ENCODE measurements at regions not wholly inside any gene's neighbourhood (a gene's known extent, or its start where the extent isn't known, plus 50 kb on each side); places are given as distances from the start of the nearest gene placed in this dataset.
A peak's percentile ranks its signal among the peaks of the same experiment; 100 is the strongest.

- in situ Hi-C loops (cut with MboI): no loop called here
- CTCF ChIA-PET (ENCODE audit: low intra/inter-chr PET ratio): no interaction called here
- intact Hi-C loops (cut with micrococcal nuclease): no loop called here
- H3K9me3 ChIP-seq (replicated peaks; ENCODE audit: control insufficient read depth, insufficient read depth, low read depth, low read length): no peaks in the 10 kb centered on the region
- H3K4me3 ChIP-seq: no peak overlapping the region
- POLR2A ChIA-PET: no interaction called here
- DNase-seq (ENCODE audit: extremely low read depth in 1 of 4, low spot score in 3 of 4) (no peak), ATAC-seq (peak; percentile 28; the same call in 1 of the 3 replicates), FAIRE-seq (no peak)
- 0% methylated on average over 7 of the region's 7 CpGs for WGBS (ENCODE audit: insufficient coverage, low coverage, missing lambda C conversion rate)
- H3K27ac ChIP-seq (ENCODE audit: extremely low read depth, low read depth, low read length): no peak overlapping the region
- H3K36me3 ChIP-seq (ENCODE audit: control insufficient read depth, insufficient read depth, low read length): no peaks in the 10 kb centered on the region
- no peak overlapping the region for H3K9ac ChIP-seq (ENCODE audit: insufficient read depth in 1 of 2, low read depth in 2 of 2, low read length in 2 of 2)
- H3K79me2 ChIP-seq (ENCODE audit: control insufficient read depth, insufficient read depth, low read length): no peaks in the 10 kb centered on the region
- peaks cover 0 to 22% of the 10 kb centered on the region in 2 experiments; a peak in 2 of 5 replicates for H3K27me3 ChIP-seq (ENCODE audit: control insufficient read depth in 2 of 2, insufficient read depth in 2 of 2, low read length in 2 of 2)
- no peak for TF ChIP-seq FOXK2 (conservative IDR thresholded peaks at IDR 0.05 in 1 of 2, IDR thresholded peaks at IDR 0.05 in 1 of 2; ENCODE audit: low read depth in 2 of 2)
- no peak for TF ChIP-seq ZNF239 (CRISPR knock-in tag; IDR thresholded peaks at IDR 0.05)
- TF ChIP-seq ZNF655 (CRISPR knock-in tag; IDR thresholded peaks at IDR 0.05): no peak
- no peak for TF ChIP-seq KLF13 (tag; IDR thresholded peaks at IDR 0.05; ENCODE audit: borderline replicate concordance, low read depth)
- TF ChIP-seq ZNF57 (CRISPR knock-in tag; IDR thresholded peaks at IDR 0.05): no peak
- no peak for TF ChIP-seq POLR2AphosphoS2 (IDR thresholded peaks at IDR 0.05; ENCODE audit: low read length)
- no peak for TF ChIP-seq ZNF76 (CRISPR knock-in tag; IDR thresholded peaks at IDR 0.05; ENCODE audit: borderline replicate concordance)
- no peak for TF ChIP-seq ZNF12 (CRISPR knock-in tag; IDR thresholded peaks at IDR 0.05)
- TF ChIP-seq RAD51 (IDR thresholded peaks at IDR 0.05; ENCODE audit: borderline replicate concordance, low read depth): no peak
- no peak for TF ChIP-seq POLR3A (IDR thresholded peaks at IDR 0.05; ENCODE audit: borderline replicate concordance, extremely low read depth, insufficient read depth, insufficient read length)
- TF ChIP-seq ZBTB33 (CRISPR knock-in tag; IDR thresholded peaks at IDR 0.05): no peak
- no peak overlapping the region for H3K4me2 ChIP-seq (ENCODE audit: insufficient read depth, low read length)
- H2AFZ ChIP-seq (ENCODE audit: low read depth, low read length): no peak overlapping the region
- peaks cover 13% of the 10 kb centered on the region; the same call in 1 of the 2 replicates for H4K20me1 ChIP-seq (replicated peaks; ENCODE audit: control insufficient read depth, insufficient read depth, low read length)
- H3K9me1 ChIP-seq (ENCODE audit: control insufficient read depth, insufficient read depth, low read length): no peaks in the 10 kb centered on the region
- H3K4me1 ChIP-seq (replicated peaks in 1 of 2; ENCODE audit: control insufficient read depth in 2 of 2, insufficient read depth in 2 of 2, low read length in 2 of 2): no peaks in the 10 kb centered on the region
- BruUV-seq (replicated peaks): no TSS peak
Observed at GRCh38 chr6:40806256-40806864, 219.2 kb upstream of the LRFN2 start.
